ENCODE measurements at regions not wholly inside any gene's neighbourhood (a gene's known extent, or its start where the extent isn't known, plus 50 kb on each side); places are given as distances from the start of the nearest gene placed in this dataset.

DNA sequence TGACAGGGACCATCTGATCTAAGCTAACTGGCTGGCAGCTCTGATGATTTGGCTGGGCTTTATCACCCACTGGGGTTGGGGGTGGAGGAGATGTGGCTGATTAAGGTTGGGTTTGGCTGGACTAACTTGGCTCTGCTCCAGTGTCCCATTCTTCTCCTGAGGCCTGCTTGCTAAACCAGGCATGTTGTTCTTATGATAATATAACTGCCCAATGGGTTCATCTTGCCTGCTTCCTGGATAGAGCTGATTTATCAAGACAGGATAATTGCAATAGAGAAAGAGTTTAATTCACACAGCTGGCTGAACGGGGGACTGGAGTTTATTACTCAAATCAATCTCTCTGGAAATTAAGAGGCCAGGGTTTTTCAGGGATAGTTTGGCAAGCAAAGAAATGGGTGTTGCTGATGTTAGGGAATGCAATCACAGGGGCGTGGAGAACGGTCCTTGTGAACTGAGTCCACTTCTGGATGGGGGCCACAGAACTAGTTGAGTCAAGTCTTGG lies 150.4 kb downstream of the PTH2R start:
- TF ChIP-seq, protein P1, sequence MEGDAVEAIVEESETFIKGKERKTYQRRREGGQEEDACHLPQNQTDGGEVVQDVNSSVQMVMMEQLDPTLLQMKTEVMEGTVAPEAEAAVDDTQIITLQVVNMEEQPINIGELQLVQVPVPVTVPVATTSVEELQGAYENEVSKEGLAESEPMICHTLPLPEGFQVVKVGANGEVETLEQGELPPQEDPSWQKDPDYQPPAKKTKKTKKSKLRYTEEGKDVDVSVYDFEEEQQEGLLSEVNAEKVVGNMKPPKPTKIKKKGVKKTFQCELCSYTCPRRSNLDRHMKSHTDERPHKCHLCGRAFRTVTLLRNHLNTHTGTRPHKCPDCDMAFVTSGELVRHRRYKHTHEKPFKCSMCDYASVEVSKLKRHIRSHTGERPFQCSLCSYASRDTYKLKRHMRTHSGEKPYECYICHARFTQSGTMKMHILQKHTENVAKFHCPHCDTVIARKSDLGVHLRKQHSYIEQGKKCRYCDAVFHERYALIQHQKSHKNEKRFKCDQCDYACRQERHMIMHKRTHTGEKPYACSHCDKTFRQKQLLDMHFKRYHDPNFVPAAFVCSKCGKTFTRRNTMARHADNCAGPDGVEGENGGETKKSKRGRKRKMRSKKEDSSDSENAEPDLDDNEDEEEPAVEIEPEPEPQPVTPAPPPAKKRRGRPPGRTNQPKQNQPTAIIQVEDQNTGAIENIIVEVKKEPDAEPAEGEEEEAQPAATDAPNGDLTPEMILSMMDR (IDR thresholded peaks at IDR 0.05; ENCODE audit: poor library complexity): no peak
- no peak for TF ChIP-seq EZH2phosphoT487 (IDR thresholded peaks at IDR 0.05; ENCODE audit: low read depth, severe bottlenecking, unreplicated experiment)
